H9 (cell line): ENCODE measurements at regions not wholly inside any gene's neighbourhood (a gene's known extent, or its start where the extent isn't known, plus 50 kb on each side); places are given as distances from the start of the nearest gene placed in this dataset.

ENCODE experiments used
- DNase-seq: peaks from one replicate; pipeline ENCODE4 v3.0.0-alpha.2; 2017
- H2AFZ ChIP-seq: one replicate; pipeline ENCODE4 v1.6.1; 2013; ENCODE audit warnings: mild to moderate bottlenecking, low read length, control low read depth, moderate library complexity
- H2AK5ac ChIP-seq: 2 replicates; pipeline ENCODE4 v1.6.1; 2013; ENCODE audit warnings: low read length, control low read depth, mixed read lengths; ENCODE audit not compliant: insufficient read length
- H2BK120ac ChIP-seq: one replicate; pipeline ENCODE4 v1.6.1; 2013; ENCODE audit warnings: low read depth, mild to moderate bottlenecking, low read length, control low read depth, inconsistent platforms; ENCODE audit not compliant: poor library complexity, severe bottlenecking
- H2BK12ac ChIP-seq: 2 replicates; pipeline ENCODE4 v1.6.1; 2013; ENCODE audit warnings: low read length, control low read depth, mixed read lengths, low read depth; ENCODE audit not compliant: insufficient read length
- H2BK15ac ChIP-seq: 2 replicates; pipeline ENCODE4 v1.6.1; 2013; ENCODE audit warnings: low read depth, low read length, control low read depth
- H2BK20ac ChIP-seq: one replicate; pipeline ENCODE4 v1.6.1; 2013; ENCODE audit warnings: low read depth, mild to moderate bottlenecking, low read length, control low read depth, inconsistent platforms; ENCODE audit not compliant: poor library complexity, severe bottlenecking
- H2BK5ac ChIP-seq: 2 replicates; pipeline ENCODE4 v1.6.1; 2013; ENCODE audit warnings: low read length, control low read depth, mixed read lengths; ENCODE audit not compliant: insufficient read length
- H3K14ac ChIP-seq: 2 replicates; pipeline ENCODE4 v1.6.1; 2013; ENCODE audit warnings: low read length, control low read depth; ENCODE audit not compliant: insufficient read depth
- H3K18ac ChIP-seq: 2 replicates; pipeline ENCODE4 v1.6.1; 2013; ENCODE audit warnings: low read depth, mild to moderate bottlenecking, mixed read lengths, low read length, control low read depth; ENCODE audit not compliant: insufficient read length
- H3K23ac ChIP-seq: 2 replicates; pipeline ENCODE4 v1.6.1; 2013; ENCODE audit warnings: low read length, control low read depth, mixed read lengths, low read depth; ENCODE audit not compliant: insufficient read length
- H3K23me2 ChIP-seq: 2 replicates; pipeline ENCODE4 v1.6.1; 2013; ENCODE audit warnings: low read depth, mild to moderate bottlenecking, mixed read lengths, low read length, control low read depth; ENCODE audit not compliant: insufficient read length, poor library complexity, severe bottlenecking
- H3K27ac ChIP-seq: 2 replicates; pipeline ENCODE4 v1.5.1; 2013; ENCODE audit warnings: low read length, control low read depth, mixed read lengths, low read depth; ENCODE audit not compliant: insufficient read length
- H3K27me3 ChIP-seq: 2 replicates; pipeline ENCODE4 v1.6.1; 2013; ENCODE audit warnings: low read length, control low read depth, inconsistent platforms; ENCODE audit not compliant: insufficient read depth
- H3K4ac ChIP-seq: 2 replicates; pipeline ENCODE4 v1.6.1; 2013; ENCODE audit warnings: low read depth, mild to moderate bottlenecking, control low read depth, inconsistent platforms, low read length, moderate library complexity
- H3K4me1 ChIP-seq: 2 replicates; pipeline ENCODE4 v1.6.1; 2013; ENCODE audit warnings: low read length, control low read depth, inconsistent platforms; ENCODE audit not compliant: insufficient read depth
- H3K4me2 ChIP-seq: 2 replicates; pipeline ENCODE4 v1.6.1; 2013; ENCODE audit warnings: low read length, control low read depth, mixed read lengths; ENCODE audit not compliant: insufficient read length, insufficient read depth
- H3K56ac ChIP-seq: 2 replicates; pipeline ENCODE4 v1.6.1; 2013; ENCODE audit warnings: low read depth, mild to moderate bottlenecking, mixed read lengths, low read length, control low read depth; ENCODE audit not compliant: insufficient read length
- H3K79me1 ChIP-seq: 2 replicates; pipeline ENCODE4 v1.6.1; 2013; ENCODE audit warnings: low read depth, mild to moderate bottlenecking, moderate library complexity, low read length, control low read depth, inconsistent platforms; ENCODE audit not compliant: insufficient read depth, poor library complexity, severe bottlenecking
- H3K79me2 ChIP-seq: 2 replicates; pipeline ENCODE4 v1.6.1; 2013; ENCODE audit warnings: low read length, control low read depth, inconsistent platforms; ENCODE audit not compliant: insufficient read depth
- H3K9ac ChIP-seq: 2 replicates; pipeline ENCODE4 v1.6.1; 2013; ENCODE audit warnings: low read length, control low read depth, mixed read lengths; ENCODE audit not compliant: insufficient read length; ENCODE audit errors: extremely low read depth
- H3K9me3 ChIP-seq: one replicate; pipeline ENCODE4 v1.6.1; 2013; ENCODE audit warnings: low read depth, low read length, inconsistent platforms; ENCODE audit not compliant: control insufficient read depth
- H3T11ph ChIP-seq: one replicate; pipeline ENCODE4 v1.6.1; 2013; ENCODE audit warnings: mild to moderate bottlenecking, low read length, control low read depth, inconsistent platforms
- H4K20me1 ChIP-seq: one replicate; pipeline ENCODE4 v1.6.1; 2013; ENCODE audit not compliant: control insufficient read depth, insufficient read length, insufficient read depth
- H4K5ac ChIP-seq: 2 replicates; pipeline ENCODE4 v1.6.1; 2013; ENCODE audit warnings: low read depth, mild to moderate bottlenecking, mixed read lengths, low read length, control low read depth; ENCODE audit not compliant: insufficient read length
- H4K8ac ChIP-seq: replicated peaks from 2 replicates; pipeline ENCODE4 v1.6.1; 2013; ENCODE audit warnings: low read length, control low read depth, mixed read lengths, low read depth; ENCODE audit not compliant: insufficient read length
- H4K91ac ChIP-seq: 2 replicates; pipeline ENCODE4 v1.6.1; 2013; ENCODE audit warnings: low read depth, mild to moderate bottlenecking, moderate library complexity, mixed read lengths, low read length, control low read depth; ENCODE audit not compliant: insufficient read length
- H3K27ac Mint-ChIP-seq, 3 experiments: 2 replicates in 2 of 3; 3 replicates in 1 of 3; pipeline ENCODE4 v1.8.0; 2020 to 2021; ENCODE audit warnings: mixed read lengths in 3 of 3, mild to moderate bottlenecking in 1 of 3, moderate library complexity in 1 of 3
- H3K27me3 Mint-ChIP-seq: 2 replicates; pipeline ENCODE4 v1.8.0; 2021; ENCODE audit warnings: low read depth, mild to moderate bottlenecking, moderate library complexity, mixed read lengths
- H3K36me3 Mint-ChIP-seq, 3 experiments: 2 replicates in 2 of 3; 3 replicates in 1 of 3; pipeline ENCODE4 v1.8.0; 2020 to 2021; ENCODE audit warnings: low read depth in 3 of 3, mixed read lengths in 3 of 3; ENCODE audit not compliant: insufficient read depth in 1 of 3
- H3K4me1 Mint-ChIP-seq, 2 experiments: 2 replicates each; pipeline ENCODE4 v1.8.0; 2020; ENCODE audit warnings: mixed read lengths in 2 of 2
- H3K4me3 Mint-ChIP-seq, 2 experiments: 2 replicates in 1 of 2; 3 replicates in 1 of 2; pipeline ENCODE4 v1.8.0; 2020 to 2021; ENCODE audit warnings: mild to moderate bottlenecking in 2 of 2, mixed read lengths in 2 of 2, moderate library complexity in 1 of 2
- H3K9me3 Mint-ChIP-seq, 2 experiments: 2 replicates in 1 of 2; 3 replicates in 1 of 2; pipeline ENCODE4 v1.8.0; 2020; ENCODE audit warnings: mild to moderate bottlenecking in 2 of 2, mixed read lengths in 2 of 2, moderate library complexity in 1 of 2
- CTCF ChIP-seq: fragments of 200-600 bp; sonication (generic); conservative IDR thresholded peaks from 3 replicates; pipeline ENCODE4 v1.8.0; 2021; ENCODE audit warnings: antibody characterized with exemption, mild to moderate bottlenecking
- WGBS: extraction: QIAGEN DNeasy Blood & Tissue Kit; methylation state at CpG from one replicate; pipeline ENCODE4 v1.1.7; 2013; ENCODE audit warnings: missing lambda C conversion rate, low lambda C conversion rate, mixed read lengths; ENCODE audit not compliant: insufficient read length; ENCODE audit errors: extremely low coverage; 5-methylcytosine and 5-hydroxymethylcytosine counted together

GRCh38 chr1:193680247-193680923 lies 494.0 kb upstream of the B3GALT2 start:
- Histone ChIP-seq H3K56ac (no peak overlapping the region), H3K23me2 (no peaks in the 10 kb centered on the region), H3K23ac (no peak overlapping the region), H3K9me3 (no peaks in the 10 kb centered on the region), H2AFZ (no peak overlapping the region), H2AK5ac (no peak overlapping the region), H2BK5ac (no peak overlapping the region), H3K14ac (no peak overlapping the region), H3T11ph (no peak overlapping the region), H4K91ac (no peak overlapping the region), H3K18ac (no peak overlapping the region), H4K20me1 (no peaks in the 10 kb centered on the region), H4K5ac (no peak overlapping the region), H2BK120ac (no peak overlapping the region), H3K4ac (no peak overlapping the region), H2BK15ac (no peak overlapping the region), H2BK12ac (peak overlapping the region; percentile 29), H3K4me2 (no peak overlapping the region), H3K9ac (no peak overlapping the region), H2BK20ac (no peak overlapping the region), H3K79me1 (no peaks in the 10 kb centered on the region), H3K4me1 (peaks cover 3% of the 10 kb centered on the region; the same call in 1 of the 2 replicates), H4K8ac (no peak overlapping the region), H3K27me3 (no peaks in the 10 kb centered on the region), H3K79me2 (peaks cover 2% of the 10 kb centered on the region; the same call in 1 of the 2 replicates), H3K27ac (no peak overlapping the region)
- DNase-seq: no peak
- TF ChIP-seq CTCF: no peak
- Mint-ChIP-seq H3K27me3 (no peaks in the 10 kb centered on the region; the same call in 1 of the 2 replicates), H3K36me3 (no peaks in the 10 kb centered on the region), H3K4me3 (no peak overlapping the region), H3K9me3 (no peaks in the 10 kb centered on the region), H3K27ac (peak overlapping the region in 2 of 3 experiments; percentile 20 to 78; a peak in 3 of 7 replicates), H3K4me1 (peaks cover 17 to 18% of the 10 kb centered on the region in 2 experiments)
- WGBS: no CpG with 5 or more reads among the region's 1 CpG
